ENCODE measurements at regions not wholly inside any gene's neighbourhood (a gene's known extent, or its start where the extent isn't known, plus 50 kb on each side); places are given as distances from the start of the nearest gene placed in this dataset.

DNA sequence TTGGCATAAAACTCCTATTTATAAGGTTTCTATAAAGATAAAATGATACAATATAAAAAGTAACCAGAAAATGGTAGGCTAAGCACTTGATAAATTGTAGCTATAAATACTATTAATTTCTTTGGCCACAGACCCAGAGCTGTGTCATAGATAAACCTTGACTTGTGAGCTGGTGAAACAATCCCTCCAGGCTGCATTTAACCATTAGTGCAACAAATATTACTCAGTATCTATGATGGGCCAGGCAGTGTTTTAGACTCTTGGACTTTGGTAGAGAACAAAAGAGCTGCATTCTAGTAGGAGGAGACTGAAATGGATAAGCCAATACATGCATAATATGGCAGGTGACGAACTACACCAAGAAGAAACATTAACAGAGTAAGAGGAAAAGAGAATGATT lies 178.1 kb downstream of the BTG1 start:
- no TSS peak for BruUV-seq (replicated peaks)
- no peak for TF ChIP-seq CTCF (conservative IDR thresholded peaks at IDR 0.05; ENCODE audit: low read depth, low read length)
- no peak for TF ChIP-seq EZH2phosphoT487 (IDR thresholded peaks at IDR 0.05; ENCODE audit: borderline replicate concordance, low read length)
- TF ChIP-seq EZH2 (IDR thresholded peaks at IDR 0.05; ENCODE audit: low read length, unreplicated experiment), result no peak
- no peaks in the 10 kb centered on the region for H3K9me2 ChIP-seq (replicated peaks; ENCODE audit: low read length)
- H3K9ac ChIP-seq (ENCODE audit: low read length), result no peak overlapping the region
- no peaks in the 10 kb centered on the region for H3K9me3 ChIP-seq (ENCODE audit: low read length)
- no peaks in the 10 kb centered on the region for H3K79me2 ChIP-seq (ENCODE audit: low read length)
- H3K4me1 ChIP-seq (ENCODE audit: insufficient read depth, low read length), result no peaks in the 10 kb centered on the region
- H3K36me3 ChIP-seq (ENCODE audit: low read depth, low read length), result no peaks in the 10 kb centered on the region
- DNase-seq (no peak), ATAC-seq (no peak)
- H2AFZ ChIP-seq (ENCODE audit: low read length), result no peak overlapping the region
- intact Hi-C loops (cut with micrococcal nuclease), result no loop called here
- H3K4me2 ChIP-seq (ENCODE audit: low read length), result no peak overlapping the region
- no peak overlapping the region for H3K4me3 ChIP-seq (ENCODE audit: low read length)
- CTCF ChIA-PET, result no interaction called here
- POLR2A ChIA-PET (ENCODE audit: unreplicated experiment), result no interaction called here
- no peaks in the 10 kb centered on the region for H3K27me3 ChIP-seq (ENCODE audit: low read length)
- no peaks in the 10 kb centered on the region for H3F3A ChIP-seq (ENCODE audit: low read length, unreplicated experiment)
- H4K20me1 ChIP-seq (ENCODE audit: low read length), result no peaks in the 10 kb centered on the region
- no peak overlapping the region for H3K27ac ChIP-seq (ENCODE audit: low read length)

DNA sequence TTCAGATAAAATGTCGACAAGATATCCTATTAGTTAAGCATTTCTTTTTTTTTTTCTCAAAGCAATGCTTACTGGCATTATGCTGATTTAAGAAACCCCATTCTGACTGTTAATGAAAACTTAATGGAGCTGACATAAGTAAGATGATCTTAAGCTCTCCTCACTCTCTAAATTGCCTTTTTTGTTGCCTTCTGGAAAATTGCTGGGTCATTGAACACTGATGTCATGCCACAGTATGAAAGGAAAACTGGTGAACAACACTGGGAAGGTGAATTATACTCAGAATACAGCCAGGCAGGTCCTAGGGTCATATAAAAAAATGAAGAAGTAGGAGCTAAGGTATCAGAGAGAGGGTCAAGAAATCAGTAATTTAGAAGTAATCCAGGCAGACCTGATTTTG lies 179.9 kb downstream of the BTG1 start:
- H3F3A ChIP-seq (ENCODE audit: low read length, unreplicated experiment), result no peaks in the 10 kb centered on the region
- no peak overlapping the region for H3K27ac ChIP-seq (ENCODE audit: low read length)
- intact Hi-C loops (cut with micrococcal nuclease), result no loop called here
- no peak overlapping the region for H3K4me3 ChIP-seq (ENCODE audit: low read length)
- H3K9me2 ChIP-seq (replicated peaks; ENCODE audit: low read length), result no peaks in the 10 kb centered on the region
- no TSS peak for BruUV-seq (replicated peaks)
- ATAC-seq, result no peak
- H3K9ac ChIP-seq (ENCODE audit: low read length), result no peak overlapping the region
- no peaks in the 10 kb centered on the region for H3K9me3 ChIP-seq (ENCODE audit: low read length)
- TF ChIP-seq EZH2phosphoT487 (IDR thresholded peaks at IDR 0.05; ENCODE audit: borderline replicate concordance, low read length) (no peak), EZH2 (IDR thresholded peaks at IDR 0.05; ENCODE audit: low read length, unreplicated experiment) (no peak), CTCF (conservative IDR thresholded peaks at IDR 0.05; ENCODE audit: low read depth, low read length) (no peak)
- H2AFZ ChIP-seq (ENCODE audit: low read length), result no peak overlapping the region
- H4K20me1 ChIP-seq (ENCODE audit: low read length), result no peaks in the 10 kb centered on the region
- H3K79me2 ChIP-seq (ENCODE audit: low read length), result no peaks in the 10 kb centered on the region
- DNase-seq, result no peak
- no peak overlapping the region for H3K4me2 ChIP-seq (ENCODE audit: low read length)
- no peaks in the 10 kb centered on the region for H3K27me3 ChIP-seq (ENCODE audit: low read length)
- POLR2A ChIA-PET (ENCODE audit: unreplicated experiment), result no interaction called here
- CTCF ChIA-PET, result no interaction called here
- no peaks in the 10 kb centered on the region for H3K4me1 ChIP-seq (ENCODE audit: insufficient read depth, low read length)
- H3K36me3 ChIP-seq (ENCODE audit: low read depth, low read length), result no peaks in the 10 kb centered on the region

- Histone ChIP-seq H3K4me1 (ENCODE audit: insufficient read depth, low read length) (no peaks in the 10 kb centered on the region), H3K36me3 (ENCODE audit: low read depth, low read length) (no peaks in the 10 kb centered on the region), H3K79me2 (ENCODE audit: low read length) (no peaks in the 10 kb centered on the region), H4K20me1 (ENCODE audit: low read length) (no peaks in the 10 kb centered on the region), H3K9ac (ENCODE audit: low read length) (no peak overlapping the region), H3K9me3 (ENCODE audit: low read length) (no peaks in the 10 kb centered on the region), H3K4me3 (ENCODE audit: low read length) (no peak overlapping the region), H3K9me2 (replicated peaks; ENCODE audit: low read length) (no peaks in the 10 kb centered on the region), H3K4me2 (ENCODE audit: low read length) (no peak overlapping the region), H3F3A (ENCODE audit: low read length, unreplicated experiment) (no peaks in the 10 kb centered on the region), H3K27ac (ENCODE audit: low read length) (no peak overlapping the region), H3K27me3 (ENCODE audit: low read length) (no peaks in the 10 kb centered on the region), H2AFZ (ENCODE audit: low read length) (no peak overlapping the region)
- BruUV-seq (replicated peaks), result no TSS peak
- intact Hi-C loops (cut with micrococcal nuclease), result no loop called here
- TF ChIP-seq EZH2phosphoT487 (IDR thresholded peaks at IDR 0.05; ENCODE audit: borderline replicate concordance, low read length), result no peak
- no peak for TF ChIP-seq EZH2 (IDR thresholded peaks at IDR 0.05; ENCODE audit: low read length, unreplicated experiment)
- TF ChIP-seq CTCF (conservative IDR thresholded peaks at IDR 0.05; ENCODE audit: low read depth, low read length), result no peak
- CTCF ChIA-PET, result no interaction called here
- POLR2A ChIA-PET (ENCODE audit: unreplicated experiment), result no interaction called here
- ATAC-seq (no peak), DNase-seq (no peak)
Observed at GRCh38 chr12:91964501-91964900, 181.1 kb downstream of the BTG1 start.

All from PC-3 (cell line).